H1 (cell line): ENCODE measurements at regions not wholly inside any gene's neighbourhood (a gene's known extent, or its start where the extent isn't known, plus 50 kb on each side); places are given as distances from the start of the nearest gene placed in this dataset.

Experiments used
- CTCF ChIA-PET: fragments of 300-600 bp; sonication (Branson Sonifier 250); formaldehyde crosslinking; loops from one replicate; lab custom pipeline; 2021; ENCODE audit not compliant: partially characterized antibody; lab: Charles Lee
- POLR2A ChIA-PET: fragments of 300-600 bp; sonication (Branson Sonifier 250); formaldehyde crosslinking; loops from one replicate; lab custom pipeline; 2021; ENCODE audit warnings: inconsistent platforms; ENCODE audit not compliant: partially characterized antibody; lab: Charles Lee
- DNase-seq, 2 experiments: peaks; one replicate each; pipeline versions ENCODE4 v3.0.0 to v3.0.0-alpha.2; 2010 to 2022; ENCODE audit warnings: low spot score in 2 of 2, low read depth in 1 of 2, mixed read lengths in 1 of 2
- FAIRE-seq: peaks from 2 replicates; lab custom pipeline; 2011; peaks lifted over from hg19 to GRCh38; lab: Jason Lieb, UNC
- H2AFZ ChIP-seq: 2 replicates; pipeline ENCODE4 v1.8.1; 2012; ENCODE audit warnings: low read length, inconsistent platforms
- H2AK5ac ChIP-seq: 2 replicates; pipeline ENCODE4 v1.6.1; 2013; ENCODE audit warnings: low read depth, low read length
- H2BK120ac ChIP-seq: replicated peaks from 2 replicates; pipeline ENCODE3; 2013; ENCODE audit warnings: low read depth, low read length, inconsistent platforms
- H2BK12ac ChIP-seq: 2 replicates; pipeline ENCODE4 v1.6.1; 2013; ENCODE audit warnings: low read depth, low read length
- H2BK15ac ChIP-seq: 2 replicates; pipeline ENCODE4 v1.6.1; 2013; ENCODE audit warnings: low read length
- H2BK20ac ChIP-seq: 2 replicates; pipeline ENCODE4 v1.6.1; 2013; ENCODE audit warnings: low read length
- H2BK5ac ChIP-seq: 2 replicates; pipeline ENCODE4 v1.6.1; 2013; ENCODE audit warnings: low read depth, low read length
- H3K14ac ChIP-seq: 2 replicates; pipeline ENCODE4 v1.6.1; 2013; ENCODE audit warnings: inconsistent platforms; ENCODE audit not compliant: insufficient read length
- H3K18ac ChIP-seq: 2 replicates; pipeline ENCODE4 v1.6.1; 2013; ENCODE audit warnings: low read length; ENCODE audit errors: extremely low read depth
- H3K23ac ChIP-seq: 2 replicates; pipeline ENCODE4 v1.6.1; 2013; ENCODE audit warnings: inconsistent platforms; ENCODE audit not compliant: insufficient read length
- H3K23me2 ChIP-seq: 2 replicates; pipeline ENCODE4 v1.6.1; 2013; ENCODE audit warnings: low read depth, low read length
- H3K27ac ChIP-seq: 2 replicates; pipeline ENCODE4 v1.6.1; 2011; ENCODE audit warnings: low read depth, low read length, inconsistent platforms
- H3K27me3 ChIP-seq, 4 experiments: replicated peaks in 1 of 4; 1 replicate in 1 of 4; 2 replicates in 3 of 4; pipeline versions ENCODE4 v1.6.1 to v1.8.1; 2011 to 2013; ENCODE audit warnings: low read length in 3 of 4, mild to moderate bottlenecking in 3 of 4, inconsistent platforms in 2 of 4, mixed read lengths in 2 of 4, moderate library complexity in 1 of 4; ENCODE audit not compliant: control insufficient read depth in 3 of 4, insufficient read depth in 3 of 4; ENCODE audit errors: extremely low read depth in 1 of 4
- H3K36me3 ChIP-seq, 4 experiments: 2 replicates each; pipeline versions ENCODE4 v1.6.1 to v1.8.1; 2011 to 2013; ENCODE audit warnings: mild to moderate bottlenecking in 4 of 4, low read length in 3 of 4, moderate library complexity in 2 of 4, control low read depth in 1 of 4, inconsistent platforms in 1 of 4; ENCODE audit not compliant: insufficient read depth in 4 of 4, control insufficient read depth in 2 of 4
- H3K4ac ChIP-seq: replicated peaks from 2 replicates; pipeline ENCODE3; 2013; ENCODE audit warnings: low read length, low read depth, mixed read lengths, inconsistent platforms; ENCODE audit not compliant: insufficient read length
- H3K4me1 ChIP-seq, 4 experiments: replicated peaks in 1 of 4; 1 replicate in 1 of 4; 2 replicates in 3 of 4; pipeline versions ENCODE4 v1.6.1 to v1.8.1; 2011 to 2013; ENCODE audit warnings: low read length in 3 of 4, inconsistent platforms in 2 of 4, mixed read lengths in 1 of 4; ENCODE audit not compliant: insufficient read depth in 4 of 4, control insufficient read depth in 3 of 4
- H3K4me2 ChIP-seq, 2 experiments: 2 replicates each; pipeline versions ENCODE4 v1.6.1 to v1.8.1; 2011 to 2013; ENCODE audit warnings: low read depth in 2 of 2, low read length in 2 of 2, control low read depth in 1 of 2, inconsistent platforms in 1 of 2, mild to moderate bottlenecking in 1 of 2; ENCODE audit not compliant: insufficient read depth in 1 of 2
- H3K4me3 ChIP-seq, 4 experiments: fragments of 200-600, 300-600 bp in 1 of 4; sonication (generic), shearing (Covaris generic), sonication (Bioruptor Twin) in 1 of 4; 2 replicates each; pipeline versions ENCODE4 v1.5.1 to v1.8.1; 2011 to 2016; ENCODE audit warnings: low read length in 4 of 4, low read depth in 3 of 4, control low read depth in 2 of 4, inconsistent platforms in 2 of 4, mild to moderate bottlenecking in 2 of 4, mixed read lengths in 1 of 4, moderate library complexity in 1 of 4; ENCODE audit not compliant: insufficient read depth in 2 of 4; ENCODE audit errors: extremely low read depth in 1 of 4
- H3K56ac ChIP-seq: replicated peaks from 2 replicates; pipeline ENCODE3; 2013; ENCODE audit warnings: low read depth, mild to moderate bottlenecking, mixed read lengths, low read length, inconsistent platforms; ENCODE audit not compliant: insufficient read length
- H3K79me1 ChIP-seq: 2 replicates; pipeline ENCODE4 v1.6.1; 2013; ENCODE audit warnings: low read depth, low read length, control low read depth
- H3K79me2 ChIP-seq, 2 experiments: 2 replicates each; pipeline versions ENCODE4 v1.6.1 to v1.8.1; 2012 to 2013; ENCODE audit warnings: low read length in 2 of 2, mild to moderate bottlenecking in 2 of 2, inconsistent platforms in 1 of 2; ENCODE audit not compliant: insufficient read depth in 2 of 2, control insufficient read depth in 1 of 2
- H3K9ac ChIP-seq, 4 experiments: replicated peaks in 1 of 4; 1 replicate in 1 of 4; 2 replicates in 3 of 4; pipeline versions ENCODE4 v1.6.1 to v1.8.1; 2011 to 2013; ENCODE audit warnings: low read depth in 3 of 4, low read length in 3 of 4, control low read depth in 2 of 4, mild to moderate bottlenecking in 2 of 4, moderate library complexity in 2 of 4, inconsistent platforms in 1 of 4; ENCODE audit errors: extremely low read depth in 1 of 4
- H3K9me3 ChIP-seq, 2 experiments: 2 replicates each; pipeline versions ENCODE4 v1.6.1 to v1.8.1; 2012 to 2013; ENCODE audit warnings: mild to moderate bottlenecking in 2 of 2, moderate library complexity in 2 of 2, control low read depth in 1 of 2, inconsistent platforms in 1 of 2, low read depth in 1 of 2, low read length in 1 of 2, mixed read lengths in 1 of 2; ENCODE audit not compliant: insufficient read depth in 2 of 2
- H4K20me1 ChIP-seq, 2 experiments: replicated peaks in 1 of 2; 2 replicates each; pipeline versions ENCODE3 to v1.8.1; 2011 to 2013; ENCODE audit warnings: inconsistent platforms in 2 of 2, low read length in 2 of 2, mild to moderate bottlenecking in 1 of 2; ENCODE audit not compliant: insufficient read depth in 2 of 2, control insufficient read depth in 1 of 2
- H4K5ac ChIP-seq: 2 replicates; pipeline ENCODE4 v1.6.1; 2013; ENCODE audit warnings: low read length, low read depth, mixed read lengths, inconsistent platforms; ENCODE audit not compliant: insufficient read length
- H4K8ac ChIP-seq: 2 replicates; pipeline ENCODE4 v1.8.0; 2013; ENCODE audit warnings: mild to moderate bottlenecking, moderate library complexity, low read length, inconsistent platforms; ENCODE audit not compliant: insufficient read depth; ENCODE audit errors: extremely low read depth
- H4K91ac ChIP-seq: replicated peaks from 2 replicates; pipeline ENCODE3; 2013; ENCODE audit warnings: low read length, mixed read lengths, inconsistent platforms; ENCODE audit not compliant: insufficient read length
- MAX ChIP-seq: IDR thresholded peaks from 2 replicates; pipeline ENCODE4 v1.6.1; 2012; ENCODE audit warnings: inconsistent platforms
- POLR2A ChIP-seq, 2 experiments: IDR thresholded peaks; 1 replicate in 1 of 2; 2 replicates in 1 of 2; pipeline ENCODE4 v1.6.1; 2011; ENCODE audit warnings: low read depth in 2 of 2, low read length in 2 of 2, mild to moderate bottlenecking in 2 of 2; ENCODE audit errors: control extremely low read depth in 1 of 2
- RAD21 ChIP-seq, 2 experiments: IDR thresholded peaks in 1 of 2; conservative IDR thresholded peaks in 1 of 2; 2 replicates each; pipeline ENCODE4 v1.6.1; 2011; ENCODE audit warnings: low read depth in 2 of 2, low read length in 2 of 2, improper control_type of control experiment in 1 of 2, inconsistent platforms in 1 of 2, mild to moderate bottlenecking in 1 of 2, moderate library complexity in 1 of 2
- TAF1 ChIP-seq: IDR thresholded peaks from 2 replicates; pipeline ENCODE4 v1.6.1; 2011; ENCODE audit warnings: mild to moderate bottlenecking, low read depth, low read length
- WGBS, 2 experiments: shearing (Covaris generic) in 1 of 2; methylation state at CpG; one replicate each; pipeline versions ENCODE4 v1.1.6 to v1.1.7; 2013 to 2015; ENCODE audit warnings: low lambda C conversion rate in 2 of 2, mixed read lengths in 2 of 2, inconsistent platforms in 1 of 2, low coverage in 1 of 2, missing lambda C conversion rate in 1 of 2; ENCODE audit not compliant: insufficient replicate concordance in 2 of 2, insufficient coverage in 1 of 2, insufficient read length in 1 of 2; ENCODE audit errors: extremely low coverage in 1 of 2, missing lambda C conversion rate in 1 of 2; 5-methylcytosine and 5-hydroxymethylcytosine counted together
- TF ChIP-seq, protein P1 (sequence below), 3 experiments: IDR thresholded peaks; 1 replicate in 2 of 3; 2 replicates in 1 of 3; pipeline versions ENCODE4 v1.5.1 to v1.6.1; 2011; ENCODE audit warnings: low read length in 3 of 3, mild to moderate bottlenecking in 3 of 3, inconsistent platforms in 2 of 3, low read depth in 1 of 3, moderate library complexity in 1 of 3; ENCODE audit not compliant: insufficient read depth in 1 of 3; ENCODE audit errors: control extremely low read depth in 1 of 3

GRCh38 chr14:44657696-44658388 is 150.8 kb upstream of the FSCB start:
- no peak overlapping the region for H3K23ac ChIP-seq
- H3K56ac ChIP-seq: no peak overlapping the region
- POLR2A ChIA-PET: no interaction called here
- 52% methylated on average over 3 of the region's 3 CpGs; no CpG with 5 or more reads in 1 of the 2 experiments for WGBS, 2 experiments
- no peak overlapping the region for H3K4me3 ChIP-seq
- no peak overlapping the region for H2BK5ac ChIP-seq
- peak overlapping the region; percentile 35; the same call in 1 of the 2 replicates for H2AFZ ChIP-seq
- H4K20me1 ChIP-seq: no peaks in the 10 kb centered on the region
- H3K9me3 ChIP-seq: no peaks in the 10 kb centered on the region
- H2BK20ac ChIP-seq: no peak overlapping the region
- no peak overlapping the region for H3K9ac ChIP-seq
- no peak overlapping the region for H2BK12ac ChIP-seq
- no peak overlapping the region for H3K4me2 ChIP-seq
- H3K27ac ChIP-seq: no peak overlapping the region
- no peak overlapping the region for H4K91ac ChIP-seq
- no peaks in the 10 kb centered on the region for H3K36me3 ChIP-seq
- H4K8ac ChIP-seq: no peak overlapping the region
- H3K18ac ChIP-seq: no peak overlapping the region
- no peak overlapping the region for H2AK5ac ChIP-seq
- no peaks in the 10 kb centered on the region for H3K27me3 ChIP-seq
- TF ChIP-seq, protein P1, sequence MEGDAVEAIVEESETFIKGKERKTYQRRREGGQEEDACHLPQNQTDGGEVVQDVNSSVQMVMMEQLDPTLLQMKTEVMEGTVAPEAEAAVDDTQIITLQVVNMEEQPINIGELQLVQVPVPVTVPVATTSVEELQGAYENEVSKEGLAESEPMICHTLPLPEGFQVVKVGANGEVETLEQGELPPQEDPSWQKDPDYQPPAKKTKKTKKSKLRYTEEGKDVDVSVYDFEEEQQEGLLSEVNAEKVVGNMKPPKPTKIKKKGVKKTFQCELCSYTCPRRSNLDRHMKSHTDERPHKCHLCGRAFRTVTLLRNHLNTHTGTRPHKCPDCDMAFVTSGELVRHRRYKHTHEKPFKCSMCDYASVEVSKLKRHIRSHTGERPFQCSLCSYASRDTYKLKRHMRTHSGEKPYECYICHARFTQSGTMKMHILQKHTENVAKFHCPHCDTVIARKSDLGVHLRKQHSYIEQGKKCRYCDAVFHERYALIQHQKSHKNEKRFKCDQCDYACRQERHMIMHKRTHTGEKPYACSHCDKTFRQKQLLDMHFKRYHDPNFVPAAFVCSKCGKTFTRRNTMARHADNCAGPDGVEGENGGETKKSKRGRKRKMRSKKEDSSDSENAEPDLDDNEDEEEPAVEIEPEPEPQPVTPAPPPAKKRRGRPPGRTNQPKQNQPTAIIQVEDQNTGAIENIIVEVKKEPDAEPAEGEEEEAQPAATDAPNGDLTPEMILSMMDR (IDR thresholded peaks at IDR 0.05; ENCODE audit: control extremely low read depth in 1 of 3, insufficient read depth in 1 of 3, low read depth in 1 of 3, low read length in 3 of 3): peak in 2 of 3 experiments; percentile 40 to 55; a peak in 2 of 4 replicates
- TF ChIP-seq POLR2A (IDR thresholded peaks at IDR 0.05; ENCODE audit: control extremely low read depth in 1 of 2, low read depth in 2 of 2, low read length in 2 of 2): no peak
- TF ChIP-seq RAD21 (IDR thresholded peaks at IDR 0.05 in 1 of 2, conservative IDR thresholded peaks at IDR 0.05 in 1 of 2; ENCODE audit: low read depth in 2 of 2, low read length in 2 of 2): peak; percentile 80 to 88
- no peak for TF ChIP-seq MAX
- no peak for TF ChIP-seq TAF1
- TF ChIP-seq, all 59 proteins: peak for 2
- Histone ChIP-seq H3K23me2 (no peaks in the 10 kb centered on the region), H3K79me1 (no peaks in the 10 kb centered on the region), H3K79me2 (no peaks in the 10 kb centered on the region), H3K4me1 (no peaks in the 10 kb centered on the region), H3K14ac (no peak overlapping the region), H4K5ac (no peak overlapping the region), H3K4ac (no peak overlapping the region), H2BK15ac (no peak overlapping the region), H2BK120ac (no peak overlapping the region)
- CTCF ChIA-PET: interaction anchor here (0.5 to 2.0 kb wide), 9 partner anchors 8 to 1196 kb away, joined by 3 to 9 read pairs (median 4); no protein-coding TSS in a partner anchor
- peak; percentile 55 for FAIRE-seq
- DNase-seq: no peak
